OCI-LY1 (cell line): ENCODE measurements at regions not wholly inside any gene's neighbourhood (a gene's known extent, or its start where the extent isn't known, plus 50 kb on each side); places are given as distances from the start of the nearest gene placed in this dataset.

Experiments
- H2AFZ ChIP-seq: fragments of 200-600 bp; sonication (generic), shearing (Covaris generic); 2 replicates; pipeline ENCODE4 v1.6.0; 2014; ENCODE audit warnings: antibody characterized with exemption, mild to moderate bottlenecking, low read length
- H3F3A ChIP-seq: fragments of 200-600 bp; sonication (generic), shearing (Covaris generic); 2 replicates; pipeline ENCODE4 v1.6.0; 2014; ENCODE audit warnings: mild to moderate bottlenecking, antibody characterized with exemption, low read length, moderate library complexity; ENCODE audit not compliant: insufficient read depth
- H3K27ac ChIP-seq: fragments of 200-600 bp; sonication (generic); 2 replicates; pipeline ENCODE4 v1.5.1; 2014; ENCODE audit warnings: low read length, mixed run types, mild to moderate bottlenecking, low read depth; ENCODE audit not compliant: poor library complexity, severe bottlenecking
- H3K27me3 ChIP-seq: fragments of 200-600 bp; sonication (generic); 2 replicates; pipeline ENCODE4 v1.6.0; 2014; ENCODE audit warnings: antibody characterized with exemption, mild to moderate bottlenecking, low read length, moderate library complexity; ENCODE audit not compliant: insufficient read depth
- H3K36me3 ChIP-seq: fragments of 200-600 bp; sonication (generic); 2 replicates; pipeline ENCODE4 v1.6.1; 2014; ENCODE audit warnings: mild to moderate bottlenecking, antibody characterized with exemption, low read length, moderate library complexity, mixed read lengths; ENCODE audit not compliant: insufficient read depth
- H3K4me1 ChIP-seq: fragments of 200-600 bp; sonication (generic); 2 replicates; pipeline ENCODE4 v1.5.1; 2014; ENCODE audit warnings: mild to moderate bottlenecking, low read length, moderate library complexity; ENCODE audit not compliant: insufficient read depth, severe bottlenecking
- H3K4me2 ChIP-seq: fragments of 200-600 bp; sonication (generic), shearing (Covaris generic); 2 replicates; pipeline ENCODE4 v1.6.1; 2014; ENCODE audit warnings: low read length
- H3K4me3 ChIP-seq: fragments of 200-600 bp; sonication (generic); 2 replicates; pipeline ENCODE4 v1.5.1; 2014; ENCODE audit warnings: low read length, low read depth, mild to moderate bottlenecking, mixed read lengths; ENCODE audit not compliant: poor library complexity, severe bottlenecking
- H3K79me2 ChIP-seq: fragments of 200-600 bp; shearing (Covaris generic); 2 replicates; pipeline ENCODE4 v1.6.1; 2016; ENCODE audit warnings: mixed run types, low read length, mixed read lengths; ENCODE audit not compliant: insufficient read depth
- H3K9ac ChIP-seq: fragments of 200-600 bp; sonication (generic), shearing (Covaris generic); 2 replicates; pipeline ENCODE4 v1.6.1; 2014; ENCODE audit warnings: mild to moderate bottlenecking, low read length, mixed read lengths
- H3K9me2 ChIP-seq: fragments of 200-600 bp; sonication (generic), shearing (Covaris generic); 2 replicates; pipeline ENCODE4 v1.6.1; 2014; ENCODE audit warnings: low read depth, mild to moderate bottlenecking, low read length, mixed read lengths
- H3K9me3 ChIP-seq: fragments of 200-600 bp; shearing (Covaris generic); 2 replicates; pipeline ENCODE4 v1.6.1; 2014; ENCODE audit warnings: low read length, mixed read lengths
- H4K20me1 ChIP-seq: fragments of 200-600 bp; sonication (generic), shearing (Covaris generic); 2 replicates; pipeline ENCODE4 v1.6.0; 2016; ENCODE audit warnings: mild to moderate bottlenecking, low read length; ENCODE audit not compliant: insufficient read depth
- CTCF ChIP-seq: fragments of 200-600 bp; sonication (generic), shearing (Covaris generic); IDR thresholded peaks from 2 replicates; pipeline ENCODE4 v1.5.1; 2017; ENCODE audit warnings: mild to moderate bottlenecking, antibody characterized with exemption, low read length, moderate library complexity, mixed read lengths
- EZH2 ChIP-seq: fragments of 200-600 bp; sonication (generic), shearing (Covaris generic); IDR thresholded peaks from 2 replicates; pipeline ENCODE4 v1.8.0; 2017; ENCODE audit warnings: borderline replicate concordance, mixed run types, mild to moderate bottlenecking, antibody characterized with exemption, low read length, moderate library complexity, mixed read lengths

GRCh38 chr17:79413611-79414010 lies 197.2 kb downstream of the RBFOX3 start:
- Histone ChIP-seq H2AFZ (no peak overlapping the region), H3K36me3 (no peaks in the 10 kb centered on the region), H3K4me2 (no peak overlapping the region), H3K4me1 (no peaks in the 10 kb centered on the region), H3K9me2 (no peaks in the 10 kb centered on the region), H3K27me3 (0 out of 2 replicates have a peak, but pooled peaks cover 4% of the 10 kb centered on the region), H3F3A (no peaks in the 10 kb centered on the region), H3K27ac (no peak overlapping the region), H4K20me1 (no peaks in the 10 kb centered on the region), H3K9ac (no peak overlapping the region), H3K9me3 (no peaks in the 10 kb centered on the region), H3K79me2 (no peaks in the 10 kb centered on the region), H3K4me3 (no peak overlapping the region)
- TF ChIP-seq EZH2 (no peak), CTCF (no peak)

- H4K20me1 ChIP-seq = no peaks in the 10 kb centered on the region
- no peak for TF ChIP-seq CTCF
- no peak for TF ChIP-seq EZH2
- H3K36me3 ChIP-seq = no peaks in the 10 kb centered on the region
- 0 out of 2 replicates have a peak, but pooled peaks cover 4% of the 10 kb centered on the region for H3K27me3 ChIP-seq
- no peak overlapping the region for H3K27ac ChIP-seq
- H3K4me1 ChIP-seq = no peaks in the 10 kb centered on the region
- H3K9me2 ChIP-seq = no peaks in the 10 kb centered on the region
- no peaks in the 10 kb centered on the region for H3K79me2 ChIP-seq
- no peak overlapping the region for H3K9ac ChIP-seq
- no peaks in the 10 kb centered on the region for H3F3A ChIP-seq
- H3K4me3 ChIP-seq = no peak overlapping the region
- no peak overlapping the region for H3K4me2 ChIP-seq
- no peak overlapping the region for H2AFZ ChIP-seq
- no peaks in the 10 kb centered on the region for H3K9me3 ChIP-seq
These were observed 197.9 kb downstream of the RBFOX3 start for GRCh38 chr17:79412886-79413390.

GRCh38 chr17:79412110-79412509 lies 198.7 kb downstream of the RBFOX3 start:
- Histone ChIP-seq H2AFZ (no peak overlapping the region), H3K9ac (no peak overlapping the region), H3K9me3 (no peaks in the 10 kb centered on the region), H3K36me3 (no peaks in the 10 kb centered on the region), H3F3A (no peaks in the 10 kb centered on the region), H3K27me3 (0 out of 2 replicates have a peak, but pooled peaks cover 4% of the 10 kb centered on the region), H3K4me3 (no peak overlapping the region), H4K20me1 (no peaks in the 10 kb centered on the region), H3K27ac (no peak overlapping the region), H3K9me2 (no peaks in the 10 kb centered on the region), H3K4me2 (no peak overlapping the region), H3K4me1 (no peaks in the 10 kb centered on the region), H3K79me2 (no peaks in the 10 kb centered on the region)
- TF ChIP-seq CTCF = no peak
- TF ChIP-seq EZH2 = no peak
